GM12864 (cell line): ENCODE measurements at regions not wholly inside any gene's neighbourhood (a gene's known extent, or its start where the extent isn't known, plus 50 kb on each side); places are given as distances from the start of the nearest gene placed in this dataset.

Experiments
- DNase-seq: peaks from one replicate; pipeline ENCODE4 v3.0.0-alpha.2; 2011; ENCODE audit warnings: low read depth
- H3K4me3 ChIP-seq: 2 replicates; pipeline ENCODE4 v1.5.1; 2011; ENCODE audit warnings: mild to moderate bottlenecking, low read depth, low read length, control low read depth
- TF ChIP-seq, protein P1 (sequence below): IDR thresholded peaks from 2 replicates; pipeline ENCODE4 v1.5.1; 2011; ENCODE audit warnings: low read depth, mild to moderate bottlenecking, moderate library complexity, low read length, control low read depth, inconsistent platforms; ENCODE audit errors: missing control alignments

DNA sequence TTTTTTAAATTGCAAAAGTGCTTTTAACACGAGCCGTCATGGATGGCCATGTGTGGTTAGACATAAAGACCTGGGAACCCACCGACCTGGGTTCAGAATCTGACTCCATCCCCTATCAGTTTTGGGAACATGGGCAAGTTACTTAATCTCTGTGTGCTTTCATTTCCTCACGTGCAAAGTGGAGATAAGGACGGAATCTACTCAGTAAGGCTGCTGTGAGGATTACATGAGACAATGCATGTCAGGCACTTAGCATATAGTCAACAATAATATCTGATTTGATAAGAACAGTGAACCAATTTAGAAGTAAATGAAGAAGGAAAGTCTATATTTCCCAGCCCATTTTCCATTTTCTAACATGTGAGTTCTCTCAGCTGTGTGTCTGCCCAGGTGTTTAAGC is 235.4 kb downstream of the SUDS3 start:
- no peak overlapping the region for H3K4me3 ChIP-seq
- DNase-seq = no peak
- TF ChIP-seq, protein P1, sequence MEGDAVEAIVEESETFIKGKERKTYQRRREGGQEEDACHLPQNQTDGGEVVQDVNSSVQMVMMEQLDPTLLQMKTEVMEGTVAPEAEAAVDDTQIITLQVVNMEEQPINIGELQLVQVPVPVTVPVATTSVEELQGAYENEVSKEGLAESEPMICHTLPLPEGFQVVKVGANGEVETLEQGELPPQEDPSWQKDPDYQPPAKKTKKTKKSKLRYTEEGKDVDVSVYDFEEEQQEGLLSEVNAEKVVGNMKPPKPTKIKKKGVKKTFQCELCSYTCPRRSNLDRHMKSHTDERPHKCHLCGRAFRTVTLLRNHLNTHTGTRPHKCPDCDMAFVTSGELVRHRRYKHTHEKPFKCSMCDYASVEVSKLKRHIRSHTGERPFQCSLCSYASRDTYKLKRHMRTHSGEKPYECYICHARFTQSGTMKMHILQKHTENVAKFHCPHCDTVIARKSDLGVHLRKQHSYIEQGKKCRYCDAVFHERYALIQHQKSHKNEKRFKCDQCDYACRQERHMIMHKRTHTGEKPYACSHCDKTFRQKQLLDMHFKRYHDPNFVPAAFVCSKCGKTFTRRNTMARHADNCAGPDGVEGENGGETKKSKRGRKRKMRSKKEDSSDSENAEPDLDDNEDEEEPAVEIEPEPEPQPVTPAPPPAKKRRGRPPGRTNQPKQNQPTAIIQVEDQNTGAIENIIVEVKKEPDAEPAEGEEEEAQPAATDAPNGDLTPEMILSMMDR = no peak

- TF ChIP-seq, protein P1 = no peak
- DNase-seq = no peak
- H3K4me3 ChIP-seq = no peak overlapping the region
These were observed 241.5 kb downstream of the SUDS3 start for GRCh38 chr12:118617611-118618450.

DNA sequence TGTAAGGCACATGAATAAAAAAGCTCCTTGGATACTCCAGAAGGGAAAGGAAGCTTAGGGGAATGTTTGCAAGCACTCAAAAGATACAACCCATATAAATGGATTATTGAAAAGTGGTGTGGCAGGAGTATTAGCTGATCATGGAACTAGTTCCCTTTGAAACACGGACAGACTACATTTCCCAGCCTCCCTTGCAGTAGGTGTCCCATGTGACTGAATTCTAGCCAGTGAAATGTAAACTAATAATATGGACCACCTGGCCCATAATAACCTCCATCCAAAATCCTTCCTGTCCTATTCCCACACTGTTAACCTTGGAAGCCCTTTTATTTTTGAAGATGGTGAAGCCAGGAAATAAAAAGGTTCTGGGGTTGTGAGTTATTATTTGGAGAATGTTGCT is 242.3 kb downstream of the SUDS3 start:
- no peak for DNase-seq
- H3K4me3 ChIP-seq = no peak overlapping the region
- TF ChIP-seq, protein P1 = no peak

- DNase-seq = no peak
- H3K4me3 ChIP-seq = no peak overlapping the region
- TF ChIP-seq, protein P1 = no peak
These were observed 248.8 kb downstream of the SUDS3 start for GRCh38 chr12:118625050-118625675.

DNA sequence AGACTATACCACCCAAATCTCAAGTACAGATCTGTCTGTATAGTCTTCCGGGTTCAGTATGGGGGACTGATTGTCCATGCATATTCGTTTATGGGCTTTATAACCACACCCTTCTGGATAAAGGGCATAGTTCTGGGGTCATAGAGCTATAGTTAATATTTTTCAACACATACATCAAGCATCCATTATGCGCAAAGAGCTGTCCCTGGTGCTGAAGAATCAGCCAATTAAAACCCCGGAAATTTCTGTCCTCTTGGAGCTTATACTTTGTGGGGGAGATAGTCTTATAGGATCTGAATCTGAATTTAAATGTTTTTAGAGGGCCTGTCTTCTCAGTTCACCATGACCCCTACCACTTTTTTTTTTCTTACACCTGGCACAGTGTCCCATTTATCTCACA is 256.7 kb downstream of the SUDS3 start:
- DNase-seq = no peak
- no peak overlapping the region for H3K4me3 ChIP-seq
- TF ChIP-seq, protein P1 = no peak

- H3K4me3 ChIP-seq = no peak overlapping the region
- DNase-seq = no peak
- TF ChIP-seq, protein P1 = no peak
These were observed 258.9 kb downstream of the SUDS3 start for GRCh38 chr12:118635276-118635675.
